GM19397 (cell line): ENCODE measurements at regions not wholly inside any gene's neighbourhood (a gene's known extent, or its start where the extent isn't known, plus 50 kb on each side); places are given as distances from the start of the nearest gene placed in this dataset.
A peak's percentile ranks its signal among the peaks of the same experiment; 100 is the strongest.
"Not testable (repeated sequence)": the region's sequence is repeated elsewhere in the genome, so short reads cannot be mapped to it uniquely, and the experiment has no call there.

Experiments
- ATAC-seq: cut with Tn5 transposase; IDR thresholded peaks from one replicate; pipeline ENCODE4 v1.9.1; 2021; ENCODE audit warnings: mild to moderate bottlenecking, moderate library complexity; ENCODE audit not compliant: unreplicated experiment

DNA sequence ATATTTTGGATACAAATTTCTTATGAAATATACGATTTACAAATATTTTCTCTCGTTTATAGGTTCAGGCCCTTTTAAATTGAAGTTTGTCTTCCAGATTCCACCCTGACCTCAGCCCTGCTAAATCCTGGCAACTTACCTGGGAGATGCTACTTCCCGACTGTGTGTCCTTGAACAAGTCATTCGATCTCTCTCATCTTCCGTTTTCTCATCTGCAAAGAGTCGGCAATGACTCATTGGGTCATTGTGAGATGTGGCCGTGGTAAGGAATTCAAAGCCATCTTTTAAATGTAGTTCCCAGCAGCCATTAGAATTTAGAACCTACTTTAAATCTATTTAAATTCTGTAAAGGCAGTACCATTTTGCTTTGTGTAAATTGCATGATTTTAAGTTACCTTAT lies 72.5 kb downstream of the LHX2 start:
- ATAC-seq: no peak

DNA sequence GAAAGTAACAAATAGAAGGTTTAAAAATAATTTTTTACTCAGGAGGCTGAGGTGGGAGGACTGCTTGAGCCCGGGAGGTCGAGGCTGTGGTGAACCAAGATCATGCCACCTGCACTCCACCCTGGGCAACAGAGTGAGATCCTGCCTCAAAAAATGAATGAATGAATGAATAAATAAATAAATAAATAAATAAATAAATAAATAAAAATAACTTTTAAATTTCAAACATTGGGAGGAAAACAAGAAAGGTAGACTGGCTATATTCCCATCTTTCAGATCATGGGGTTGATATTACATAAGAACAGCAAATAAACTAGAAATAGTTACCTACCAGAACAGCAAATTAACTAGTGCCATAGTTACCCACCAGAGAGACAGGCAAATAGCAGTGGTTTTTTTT lies 75.7 kb downstream of the LHX2 start:
- ATAC-seq: no peak

DNA sequence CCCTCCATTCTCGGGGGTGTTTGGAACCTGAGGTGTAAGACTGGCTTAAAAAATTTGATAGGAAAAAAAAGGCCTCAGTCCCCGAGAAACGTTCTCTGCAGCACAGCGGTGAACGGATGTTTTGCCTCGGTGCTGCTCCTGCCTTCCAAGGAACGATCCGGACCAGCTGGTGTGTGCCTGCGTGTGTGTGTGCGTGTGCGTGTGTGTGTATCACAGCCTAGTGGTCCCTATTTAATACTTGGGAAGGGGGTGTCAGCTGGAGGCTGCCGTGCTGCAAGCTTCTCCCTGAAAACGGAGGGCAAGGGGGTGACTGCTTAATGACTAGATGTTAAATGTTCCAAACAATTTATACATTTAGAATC lies 76.9 kb downstream of the LHX2 start:
- ATAC-seq: no peak

- peak; percentile 53 for ATAC-seq
These were observed 78.3 kb downstream of the LHX2 start for GRCh38 chr9:124089631-124090488.

- ATAC-seq: no peak
These were observed 86.8 kb downstream of the LHX2 start for GRCh38 chr9:124098141-124098905.

DNA sequence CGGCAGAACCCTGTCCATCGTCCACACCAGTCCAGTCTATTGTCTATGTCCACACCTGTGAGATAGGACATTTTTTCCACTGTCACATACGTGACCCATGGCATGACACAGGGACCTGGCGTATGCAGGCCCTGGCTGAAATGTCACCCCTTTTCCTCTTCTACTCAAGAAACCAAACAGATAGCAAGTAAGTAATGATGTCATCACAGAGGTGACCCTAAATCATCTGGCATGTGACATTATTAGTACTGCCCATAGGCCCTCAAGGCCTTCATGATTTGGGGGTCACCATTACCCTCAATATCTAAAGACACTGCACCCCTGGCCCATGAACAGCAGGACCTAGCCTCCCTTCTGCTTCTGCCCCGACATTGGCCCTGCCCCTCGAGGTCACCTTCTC lies 88.3 kb downstream of the LHX2 start:
- no peak for ATAC-seq

- ATAC-seq: no peak
These were observed 89.8 kb downstream of the LHX2 start for GRCh38 chr9:124101215-124101968.

- ATAC-seq: no peak
These were observed 90.4 kb downstream of the LHX2 start for GRCh38 chr9:124101969-124102345.

GRCh38 chr9:124102363-124102762 lies 90.8 kb downstream of the LHX2 start:
- ATAC-seq: no peak

GRCh38 chr9:124105266-124105665 lies 93.7 kb downstream of the LHX2 start:
- no peak for ATAC-seq

- no peak for ATAC-seq
These were observed 96.6 kb downstream of the LHX2 start for GRCh38 chr9:124108216-124108615.

- no peak for ATAC-seq
These were observed 98.8 kb downstream of the LHX2 start for GRCh38 chr9:124110307-124110915.

DNA sequence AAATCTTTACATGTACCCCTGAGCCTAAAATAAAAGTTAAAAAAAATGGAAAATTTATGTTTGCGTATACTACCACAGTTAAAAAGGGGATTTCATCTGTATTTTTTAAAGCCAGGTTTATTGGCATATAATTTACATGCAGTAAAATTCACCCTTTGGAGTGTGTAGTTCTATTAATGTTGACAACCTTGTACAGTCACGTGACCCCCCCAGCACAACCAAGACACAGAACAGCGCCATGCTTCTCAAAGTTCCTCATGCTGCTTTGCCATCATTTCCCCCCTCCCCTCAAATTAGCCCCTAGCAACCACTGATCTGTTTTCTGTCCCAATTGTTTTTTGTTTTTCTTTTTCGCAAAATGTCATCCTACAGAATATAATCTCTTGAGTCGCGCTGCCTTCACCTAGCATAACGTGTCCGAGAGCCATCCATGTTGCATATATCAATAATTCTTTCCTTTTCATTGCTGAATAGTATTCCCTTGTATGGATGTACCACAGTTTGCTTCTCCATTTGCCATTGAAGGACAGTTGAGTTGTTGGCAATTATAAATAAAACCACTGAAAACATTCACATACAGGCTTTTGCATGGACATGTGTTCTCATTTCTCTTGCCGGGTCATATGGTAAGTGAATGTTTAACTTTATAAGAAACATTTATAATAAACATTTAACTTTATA lies 105.3 kb downstream of the LHX2 start:
- no peak for ATAC-seq

GRCh38 chr9:124118894-124119293 lies 107.3 kb downstream of the LHX2 start:
- ATAC-seq: no peak

DNA sequence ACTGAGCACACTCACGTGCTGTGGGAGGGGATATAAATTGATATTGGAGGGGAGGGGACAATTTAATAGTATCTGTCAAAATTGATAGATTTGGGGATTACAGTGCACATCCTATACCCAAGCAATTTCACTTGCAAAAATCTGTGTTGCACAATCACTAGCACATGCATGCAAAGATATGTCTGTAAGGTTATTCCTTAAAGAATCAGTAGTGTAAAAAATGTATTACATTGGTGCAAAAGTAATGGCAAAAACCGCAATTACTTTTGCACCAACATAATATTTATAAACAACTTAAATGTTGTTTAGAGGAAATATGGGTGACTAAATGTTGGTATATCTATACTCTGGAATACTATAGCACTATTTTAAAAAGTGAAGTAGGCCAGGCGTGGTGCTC lies 108.7 kb downstream of the LHX2 start:
- no peak for ATAC-seq

- no peak for ATAC-seq
These were observed 110.2 kb downstream of the LHX2 start for GRCh38 chr9:124121725-124122124.

DNA sequence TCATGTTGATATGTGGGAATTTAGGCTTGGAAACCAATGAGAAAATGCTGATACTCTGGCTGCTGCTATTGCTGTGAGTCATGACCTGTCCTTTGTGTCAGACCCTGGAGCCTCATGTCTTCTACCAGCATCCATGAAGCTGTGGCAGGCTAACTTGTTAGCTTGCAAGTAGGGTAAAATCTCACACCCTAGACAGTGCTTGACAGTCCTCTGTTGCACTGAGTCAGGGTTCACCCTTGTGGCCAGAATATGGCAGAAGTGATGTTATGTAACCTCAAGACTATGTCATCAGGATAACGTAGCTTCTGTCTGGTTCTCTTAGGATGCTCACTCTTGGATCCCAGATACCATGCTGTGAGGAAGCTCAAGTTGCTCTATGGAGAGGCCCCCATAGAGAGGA lies 110.8 kb downstream of the LHX2 start:
- ATAC-seq: no peak

- no peak for ATAC-seq
These were observed 111.4 kb downstream of the LHX2 start for GRCh38 chr9:124122813-124123462.

DNA sequence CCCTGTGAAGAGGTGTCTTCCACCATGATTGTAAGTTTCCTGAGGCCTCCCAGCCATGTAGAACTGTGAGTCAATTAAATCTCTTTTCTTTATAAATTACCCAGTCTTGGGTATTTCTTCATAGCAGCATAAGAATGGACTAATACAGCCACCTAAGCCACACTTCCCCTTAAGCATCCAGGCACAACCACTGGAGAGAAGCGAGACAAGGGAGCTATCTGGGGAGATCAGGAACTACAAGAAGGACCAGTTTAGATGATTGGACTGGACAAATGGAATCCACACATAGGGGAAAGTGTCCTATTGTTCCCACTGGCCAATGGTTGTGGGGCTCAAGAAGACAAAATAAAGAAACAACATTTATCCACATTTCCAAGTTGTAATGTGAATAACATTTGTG lies 112.1 kb downstream of the LHX2 start:
- ATAC-seq: not testable (repeated sequence)
